Neural progenitor cell (in vitro differentiated cells): ENCODE measurements at regions not wholly inside any gene's neighbourhood (a gene's known extent, or its start where the extent isn't known, plus 50 kb on each side); places are given as distances from the start of the nearest gene placed in this dataset.
A peak's percentile ranks its signal among the peaks of the same experiment; 100 is the strongest.

Experiments used
- DNase-seq: peaks from one replicate; pipeline ENCODE4 v3.0.0-alpha.2; 2016; ENCODE audit warnings: low spot score
- H2AFZ ChIP-seq: fragments of 200-600 bp; sonication (generic); replicated peaks from 2 replicates; pipeline ENCODE4 v1.6.1; 2016; ENCODE audit warnings: antibody characterized with exemption
- H3F3A ChIP-seq: fragments of 200-600 bp; sonication (generic); 2 replicates; pipeline ENCODE4 v1.6.1; 2016; ENCODE audit warnings: antibody characterized with exemption, low read depth
- H3K27ac ChIP-seq: fragments of 200-600 bp; sonication (generic); 2 replicates; pipeline ENCODE4 v1.5.1; 2016; ENCODE audit warnings: mild to moderate bottlenecking
- H3K27me3 ChIP-seq: fragments of 200-600 bp; sonication (generic); 2 replicates; pipeline ENCODE4 v1.6.1; 2016; ENCODE audit warnings: mild to moderate bottlenecking, moderate library complexity
- H3K36me3 ChIP-seq: fragments of 200-600 bp; sonication (generic); 2 replicates; pipeline ENCODE4 v1.5.1; 2016
- H3K4me1 ChIP-seq: fragments of 200-600 bp; sonication (generic); 2 replicates; pipeline ENCODE4 v1.6.1; 2016; ENCODE audit warnings: mixed run types
- H3K4me2 ChIP-seq: fragments of 200-600 bp; sonication (generic); 2 replicates; pipeline ENCODE4 v1.6.1; 2016
- H3K4me3 ChIP-seq: fragments of 200-600 bp; sonication (generic); 2 replicates; pipeline ENCODE4 v1.5.1; 2016
- H3K79me2 ChIP-seq: fragments of 200-600 bp; sonication (generic); 2 replicates; pipeline ENCODE4 v1.6.1; 2016; ENCODE audit warnings: low read depth
- H3K9ac ChIP-seq: fragments of 200-600 bp; sonication (generic); 2 replicates; pipeline ENCODE4 v1.6.1; 2016
- H3K9me3 ChIP-seq: fragments of 200-600 bp; sonication (generic); 2 replicates; pipeline ENCODE4 v1.5.1; 2016; ENCODE audit warnings: low read depth
- H4K20me1 ChIP-seq: fragments of 200-600 bp; sonication (generic); 2 replicates; pipeline ENCODE4 v1.6.1; 2016; ENCODE audit warnings: low read depth
- H3K27ac Mint-ChIP-seq: 3 replicates; pipeline ENCODE4 v1.8.0; 2021; ENCODE audit warnings: mixed read lengths
- H3K27me3 Mint-ChIP-seq: 2 replicates; pipeline ENCODE4 v1.8.0; 2022; ENCODE audit warnings: low read depth, mild to moderate bottlenecking, inconsistent platforms, moderate library complexity, mixed read lengths; ENCODE audit not compliant: insufficient read depth
- H3K36me3 Mint-ChIP-seq: 3 replicates; pipeline ENCODE4 v1.8.0; 2021; ENCODE audit warnings: mixed read lengths
- H3K4me1 Mint-ChIP-seq: 3 replicates; pipeline ENCODE4 v1.8.0; 2021; ENCODE audit warnings: mixed read lengths
- H3K4me3 Mint-ChIP-seq: 3 replicates; pipeline ENCODE4 v1.8.0; 2021; ENCODE audit warnings: mild to moderate bottlenecking, moderate library complexity, mixed read lengths
- H3K9me3 Mint-ChIP-seq: 3 replicates; pipeline ENCODE4 v1.8.0; 2020; ENCODE audit warnings: mixed read lengths
- EZH2 ChIP-seq: fragments of 200-600 bp; sonication (generic); IDR thresholded peaks from 2 replicates; pipeline ENCODE4 v1.6.1; 2017; ENCODE audit warnings: antibody characterized with exemption, mild to moderate bottlenecking, moderate library complexity
- EZH2phosphoT487 ChIP-seq: fragments of 200-600 bp; sonication (generic); IDR thresholded peaks from 2 replicates; pipeline ENCODE4 v1.6.1; 2017; ENCODE audit warnings: antibody characterized with exemption
- TF ChIP-seq, protein P1 (sequence below): fragments of 200-600 bp; sonication (generic); IDR thresholded peaks from 2 replicates; pipeline ENCODE4 v1.5.1; 2017; ENCODE audit warnings: antibody characterized with exemption, mild to moderate bottlenecking

GRCh38 chr4:179823342-179823741 is 2381.1 kb upstream of the AGA start:
- Mint-ChIP-seq H3K4me3 (no peak overlapping the region), H3K4me1 (no peaks in the 10 kb centered on the region)

GRCh38 chr4:179831274-179831673 is 2389.0 kb upstream of the AGA start:
- Histone ChIP-seq H3K27ac (no peak overlapping the region), H3K4me1 (no peaks in the 10 kb centered on the region), H4K20me1 (no peaks in the 10 kb centered on the region), H3K79me2 (no peaks in the 10 kb centered on the region), H3F3A (no peaks in the 10 kb centered on the region), H2AFZ (no peak overlapping the region), H3K9me3 (no peaks in the 10 kb centered on the region), H3K4me2 (no peak overlapping the region), H3K9ac (no peak overlapping the region), H3K36me3 (no peaks in the 10 kb centered on the region), H3K4me3 (no peak overlapping the region), H3K27me3 (no peaks in the 10 kb centered on the region)
- Mint-ChIP-seq H3K36me3 (no peaks in the 10 kb centered on the region), H3K27ac (no peak overlapping the region), H3K27me3 (no peaks in the 10 kb centered on the region), H3K4me3 (no peak overlapping the region), H3K9me3 (no peaks in the 10 kb centered on the region), H3K4me1 (no peaks in the 10 kb centered on the region)
- TF ChIP-seq EZH2 (no peak), EZH2phosphoT487 (no peak)
- TF ChIP-seq, protein P1, sequence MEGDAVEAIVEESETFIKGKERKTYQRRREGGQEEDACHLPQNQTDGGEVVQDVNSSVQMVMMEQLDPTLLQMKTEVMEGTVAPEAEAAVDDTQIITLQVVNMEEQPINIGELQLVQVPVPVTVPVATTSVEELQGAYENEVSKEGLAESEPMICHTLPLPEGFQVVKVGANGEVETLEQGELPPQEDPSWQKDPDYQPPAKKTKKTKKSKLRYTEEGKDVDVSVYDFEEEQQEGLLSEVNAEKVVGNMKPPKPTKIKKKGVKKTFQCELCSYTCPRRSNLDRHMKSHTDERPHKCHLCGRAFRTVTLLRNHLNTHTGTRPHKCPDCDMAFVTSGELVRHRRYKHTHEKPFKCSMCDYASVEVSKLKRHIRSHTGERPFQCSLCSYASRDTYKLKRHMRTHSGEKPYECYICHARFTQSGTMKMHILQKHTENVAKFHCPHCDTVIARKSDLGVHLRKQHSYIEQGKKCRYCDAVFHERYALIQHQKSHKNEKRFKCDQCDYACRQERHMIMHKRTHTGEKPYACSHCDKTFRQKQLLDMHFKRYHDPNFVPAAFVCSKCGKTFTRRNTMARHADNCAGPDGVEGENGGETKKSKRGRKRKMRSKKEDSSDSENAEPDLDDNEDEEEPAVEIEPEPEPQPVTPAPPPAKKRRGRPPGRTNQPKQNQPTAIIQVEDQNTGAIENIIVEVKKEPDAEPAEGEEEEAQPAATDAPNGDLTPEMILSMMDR = no peak
- no peak for DNase-seq

More at GRCh38 chr4:179823342-179823741, 2381.1 kb upstream of the AGA start:
- Histone ChIP-seq H3K27me3 (no peaks in the 10 kb centered on the region), H3K9me3 (no peaks in the 10 kb centered on the region), H3K4me1 (no peaks in the 10 kb centered on the region), H3F3A (no peaks in the 10 kb centered on the region), H3K36me3 (no peaks in the 10 kb centered on the region), H3K27ac (no peak overlapping the region), H4K20me1 (no peaks in the 10 kb centered on the region), H3K4me3 (no peak overlapping the region), H3K9ac (no peak overlapping the region), H3K4me2 (no peak overlapping the region), H3K79me2 (no peaks in the 10 kb centered on the region), H2AFZ (no peak overlapping the region)
- DNase-seq = no peak
- no peaks in the 10 kb centered on the region for H3K27me3 Mint-ChIP-seq
- H3K9me3 Mint-ChIP-seq = no peaks in the 10 kb centered on the region
- TF ChIP-seq EZH2phosphoT487 (no peak), EZH2 (no peak)
- TF ChIP-seq, protein P1 = no peak
- no peak overlapping the region for H3K27ac Mint-ChIP-seq
- H3K36me3 Mint-ChIP-seq = no peaks in the 10 kb centered on the region

- no peak for DNase-seq
- Histone ChIP-seq H3K9me3 (no peaks in the 10 kb centered on the region), H3K4me1 (no peaks in the 10 kb centered on the region), H3K9ac (no peak overlapping the region), H3K4me3 (no peak overlapping the region), H3F3A (no peaks in the 10 kb centered on the region), H3K79me2 (no peaks in the 10 kb centered on the region), H3K27ac (no peak overlapping the region), H4K20me1 (no peaks in the 10 kb centered on the region), H3K27me3 (no peaks in the 10 kb centered on the region), H3K36me3 (no peaks in the 10 kb centered on the region), H3K4me2 (no peak overlapping the region), H2AFZ (no peak overlapping the region)
- Mint-ChIP-seq H3K27me3 (peaks cover 3% of the 10 kb centered on the region), H3K4me1 (no peaks in the 10 kb centered on the region), H3K9me3 (no peaks in the 10 kb centered on the region), H3K36me3 (no peaks in the 10 kb centered on the region), H3K27ac (no peak overlapping the region), H3K4me3 (no peak overlapping the region)
- no peak for TF ChIP-seq EZH2
These were observed 2394.2 kb upstream of the AGA start for GRCh38 chr4:179836179-179837075.

DNA sequence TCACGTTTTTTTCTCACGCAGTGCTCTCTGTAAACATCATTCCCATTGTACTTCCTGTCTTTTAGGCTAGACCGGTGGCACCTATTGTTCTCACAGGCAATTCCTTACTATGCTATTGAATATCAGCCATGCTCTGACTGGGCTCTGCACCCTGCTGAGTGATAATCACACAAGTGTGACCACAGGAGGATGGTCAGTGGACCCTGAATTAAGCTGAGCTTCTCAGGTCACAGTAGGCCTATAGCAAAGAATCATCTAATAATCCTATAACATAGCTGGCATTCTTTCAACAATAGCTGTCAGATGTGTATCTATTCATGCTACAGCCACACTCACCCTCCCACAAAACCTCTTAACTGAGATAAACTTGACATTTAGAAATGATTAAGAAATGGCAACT is 2399.8 kb upstream of the TENM3 start:
- Histone ChIP-seq H3K9ac (no peak overlapping the region), H3K4me1 (peaks cover 4% of the 10 kb centered on the region), H3K4me3 (no peak overlapping the region), H3K4me2 (no peak overlapping the region), H2AFZ (no peak overlapping the region), H3K79me2 (no peaks in the 10 kb centered on the region), H3K36me3 (no peaks in the 10 kb centered on the region), H3K9me3 (no peaks in the 10 kb centered on the region), H4K20me1 (no peaks in the 10 kb centered on the region), H3K27me3 (no peaks in the 10 kb centered on the region), H3F3A (no peaks in the 10 kb centered on the region), H3K27ac (no peak overlapping the region)
- no peak for TF ChIP-seq EZH2
- TF ChIP-seq, protein P1 = no peak
- TF ChIP-seq EZH2phosphoT487 = no peak
- Mint-ChIP-seq H3K27ac (peak overlapping the region; percentile 30), H3K4me3 (no peak overlapping the region), H3K36me3 (no peaks in the 10 kb centered on the region), H3K27me3 (peaks cover 5% of the 10 kb centered on the region), H3K4me1 (peaks cover 24% of the 10 kb centered on the region), H3K9me3 (no peaks in the 10 kb centered on the region)
- DNase-seq = peak; percentile 66
